Activated CD4-positive, alpha-beta T cell treated with anti-CD3 and anti-CD28 coated beads, Interleukin-2, Interleukin-4, amounts not matched to agents 100 ng/mL and 50 ng/mL, durations not matched to agents 16 hours and 8 hours (primary cell): ENCODE measurements at regions not wholly inside any gene's neighbourhood (a gene's known extent, or its start where the extent isn't known, plus 50 kb on each side); places are given as distances from the start of the nearest gene placed in this dataset.
"Not testable (repeated sequence)": the region's sequence is repeated elsewhere in the genome, so short reads cannot be mapped to it uniquely, and the experiment has no call there.

Experiments
- DNase-seq: peaks from one replicate; pipeline ENCODE4 v3.0.0-alpha.2; 2020; ENCODE audit warnings: low spot score

GRCh38 chr16:32845572-32845971 lies 169.6 kb upstream of the TP53TG3 start:
- DNase-seq: not testable (repeated sequence)

GRCh38 chr16:32842844-32843243 lies 166.9 kb upstream of the TP53TG3 start:
- DNase-seq: not testable (repeated sequence)

GRCh38 chr16:32807280-32807679 lies 131.3 kb upstream of the TP53TG3 start:
- not testable (repeated sequence) for DNase-seq

- DNase-seq: not testable (repeated sequence)
Measured at GRCh38 chr16:32805639-32806038, 129.7 kb upstream of the TP53TG3 start.
